GM12873 (cell line): ENCODE measurements at regions not wholly inside any gene's neighbourhood (a gene's known extent, or its start where the extent isn't known, plus 50 kb on each side); places are given as distances from the start of the nearest gene placed in this dataset.

Experiments used
- CTCF ChIP-seq: IDR thresholded peaks from 2 replicates; pipeline ENCODE4 v1.5.1; 2012; ENCODE audit warnings: low read depth, mild to moderate bottlenecking, moderate library complexity, low read length, control low read depth; ENCODE audit not compliant: insufficient read depth; ENCODE audit errors: missing control alignments

GRCh38 chr16:87045466-87046216 lies 271.6 kb downstream of the C16orf95 start:
- no peak for TF ChIP-seq CTCF

GRCh38 chr16:87046235-87046634 lies 271.0 kb downstream of the C16orf95 start:
- TF ChIP-seq CTCF = no peak

GRCh38 chr16:87047221-87048037 lies 269.8 kb downstream of the C16orf95 start:
- TF ChIP-seq CTCF = no peak

- TF ChIP-seq CTCF = no peak
These were observed 269.0 kb downstream of the C16orf95 start for GRCh38 chr16:87048038-87048729.

- TF ChIP-seq CTCF = no peak
These were observed 268.5 kb downstream of the C16orf95 start for GRCh38 chr16:87048730-87049115.

GRCh38 chr16:87050142-87050541 lies 267.1 kb downstream of the C16orf95 start:
- TF ChIP-seq CTCF = no peak

- TF ChIP-seq CTCF = no peak
These were observed 265.5 kb downstream of the C16orf95 start for GRCh38 chr16:87051526-87052320.
